Calu3 (cell line): ENCODE measurements at regions not wholly inside any gene's neighbourhood (a gene's known extent, or its start where the extent isn't known, plus 50 kb on each side); places are given as distances from the start of the nearest gene placed in this dataset.

Experiments
- BruUV-seq: library from RNA; stranded (reverse); fragments of 400-500 nt; replicated peaks from 2 replicates; lab custom pipeline; 2021; lab: Mats Ljungman, UMichigan
- CTCF ChIA-PET: fragments of 300-600 bp; sonication (Branson Sonifier 250); formaldehyde crosslinking; loops from one replicate; lab custom pipeline; 2022; ENCODE audit warnings: antibody characterized with exemption; lab: Charles Lee
- DNase-seq: peaks from one replicate; pipeline ENCODE4 v3.0.0; 2022
- H3K27ac Mint-ChIP-seq: one replicate; pipeline ENCODE4 v1.8.0; 2022; ENCODE audit warnings: mixed read lengths; ENCODE audit not compliant: unreplicated experiment
- H3K27me3 Mint-ChIP-seq: one replicate; pipeline ENCODE4 v1.8.0; 2022; ENCODE audit warnings: mixed read lengths; ENCODE audit not compliant: unreplicated experiment
- H3K36me3 Mint-ChIP-seq: one replicate; pipeline ENCODE4 v1.8.0; 2022; ENCODE audit warnings: mild to moderate bottlenecking, moderate library complexity, mixed read lengths; ENCODE audit not compliant: insufficient read depth, unreplicated experiment
- H3K4me1 Mint-ChIP-seq: one replicate; pipeline ENCODE4 v1.8.0; 2022; ENCODE audit warnings: mild to moderate bottlenecking, low read depth, mixed read lengths; ENCODE audit not compliant: unreplicated experiment
- H3K4me3 Mint-ChIP-seq: one replicate; pipeline ENCODE4 v1.8.0; 2022; ENCODE audit warnings: mild to moderate bottlenecking, low read depth, moderate library complexity, mixed read lengths; ENCODE audit not compliant: unreplicated experiment
- H3K9me3 Mint-ChIP-seq: one replicate; pipeline ENCODE4 v1.8.0; 2022; ENCODE audit warnings: low read depth, mixed read lengths; ENCODE audit not compliant: unreplicated experiment
- CTCF ChIP-seq: fragments of 200-600 bp; IDR thresholded peaks from one replicate; pipeline ENCODE4 v1.8.0; 2022; ENCODE audit warnings: antibody characterized with exemption; ENCODE audit not compliant: unreplicated experiment
- intact Hi-C: fragments of 100-400 bp; cut with micrococcal nuclease; formaldehyde crosslinking; loops from one replicate; pipeline ENCODE4 v1.10.0; 2022; ENCODE audit not compliant: unreplicated experiment

- H3K36me3 Mint-ChIP-seq: no peaks in the 10 kb centered on the region
- no peak overlapping the region for H3K4me3 Mint-ChIP-seq
- CTCF ChIA-PET: interaction anchor here (1.1 to 5.1 kb wide), 6 partner anchors 269 to 382 kb away, joined by 3 to 29 read pairs (median 5); no protein-coding TSS in a partner anchor
- intact Hi-C loops: loop anchor here (1.0 to 5.0 kb wide), 6 partner anchors 225 to 537 kb away; no protein-coding TSS in a partner anchor
- no peak overlapping the region for H3K27ac Mint-ChIP-seq
- peaks cover 61% of the 10 kb centered on the region for H3K4me1 Mint-ChIP-seq
- TF ChIP-seq CTCF: no peak
- no TSS peak for BruUV-seq
- DNase-seq: no peak
- no peaks in the 10 kb centered on the region for H3K9me3 Mint-ChIP-seq
- no peaks in the 10 kb centered on the region for H3K27me3 Mint-ChIP-seq
Observed at GRCh38 chr5:148732692-148733091, 78.4 kb upstream of the HTR4 start.

- no peak overlapping the region for H3K4me3 Mint-ChIP-seq
- H3K9me3 Mint-ChIP-seq: no peaks in the 10 kb centered on the region
Observed at GRCh38 chr5:148733601-148734438, 79.5 kb upstream of the HTR4 start.

GRCh38 chr5:148734518-148734917 is 80.2 kb upstream of the HTR4 start:
- no peak for TF ChIP-seq CTCF
- Mint-ChIP-seq H3K9me3 (no peaks in the 10 kb centered on the region), H3K36me3 (peaks cover 9% of the 10 kb centered on the region), H3K4me3 (no peak overlapping the region), H3K27ac (peak overlapping the region; percentile 2), H3K27me3 (no peaks in the 10 kb centered on the region), H3K4me1 (peaks cover 79% of the 10 kb centered on the region)
- intact Hi-C loops: loop anchor here (5.0 kb wide), 1 partner anchor 442 kb away; no protein-coding TSS in a partner anchor
- BruUV-seq: no TSS peak
- DNase-seq: no peak
- CTCF ChIA-PET: interaction anchor here (0.8 to 5.1 kb wide), 5 partner anchors 182 to 380 kb away, joined by 3 to 29 read pairs (median 7); no protein-coding TSS in a partner anchor

More at GRCh38 chr5:148733601-148734438, 79.5 kb upstream of the HTR4 start:
- peak; percentile 89 for DNase-seq
- peak; percentile 62 for TF ChIP-seq CTCF
- peaks cover 2% of the 10 kb centered on the region for H3K36me3 Mint-ChIP-seq
- BruUV-seq: no TSS peak
- H3K27me3 Mint-ChIP-seq: no peaks in the 10 kb centered on the region
- H3K4me1 Mint-ChIP-seq: peaks cover 72% of the 10 kb centered on the region
- CTCF ChIA-PET: interaction anchor here (0.6 to 5.1 kb wide), 8 partner anchors 225 to 381 kb away, joined by 3 to 29 read pairs (median 5); no protein-coding TSS in a partner anchor
- intact Hi-C loops: loop anchor here (1.0 to 5.0 kb wide), 6 partner anchors 223 to 535 kb away; no protein-coding TSS in a partner anchor
- peak overlapping the region; percentile 2 for H3K27ac Mint-ChIP-seq

GRCh38 chr5:148735301-148735835 is 81.0 kb upstream of the HTR4 start:
- Mint-ChIP-seq H3K4me1 (peaks cover 87% of the 10 kb centered on the region), H3K27me3 (no peaks in the 10 kb centered on the region), H3K36me3 (peaks cover 13% of the 10 kb centered on the region), H3K9me3 (no peaks in the 10 kb centered on the region), H3K4me3 (no peak overlapping the region), H3K27ac (no peak overlapping the region)
- no TSS peak for BruUV-seq
- CTCF ChIA-PET: interaction anchor here (0.5 to 5.1 kb wide), 6 partner anchors 181 to 392 kb away, joined by 3 to 29 read pairs (median 6); no protein-coding TSS in a partner anchor
- intact Hi-C loops: no loop called here
- DNase-seq: no peak
- TF ChIP-seq CTCF: no peak
